NCI-H2081 (cell line): ENCODE measurements at regions not wholly inside any gene's neighbourhood (a gene's known extent, or its start where the extent isn't known, plus 50 kb on each side); places are given as distances from the start of the nearest gene placed in this dataset.
"Not testable (repeated sequence)": the region's sequence is repeated elsewhere in the genome, so short reads cannot be mapped to it uniquely, and the experiment has no call there.

Experiments
- DNase-seq, 2 experiments: peaks; one replicate each; lab custom pipeline; 2025; lab: John Stamatoyannopoulos, UW

- not testable (repeated sequence) for DNase-seq
Observed at GRCh38 chr13:86253497-86253896, 454.3 kb upstream of the SLITRK6 start.

GRCh38 chr13:86255820-86256219, 456.6 kb upstream of the SLITRK6 start:
- DNase-seq: not testable (repeated sequence)

DNA sequence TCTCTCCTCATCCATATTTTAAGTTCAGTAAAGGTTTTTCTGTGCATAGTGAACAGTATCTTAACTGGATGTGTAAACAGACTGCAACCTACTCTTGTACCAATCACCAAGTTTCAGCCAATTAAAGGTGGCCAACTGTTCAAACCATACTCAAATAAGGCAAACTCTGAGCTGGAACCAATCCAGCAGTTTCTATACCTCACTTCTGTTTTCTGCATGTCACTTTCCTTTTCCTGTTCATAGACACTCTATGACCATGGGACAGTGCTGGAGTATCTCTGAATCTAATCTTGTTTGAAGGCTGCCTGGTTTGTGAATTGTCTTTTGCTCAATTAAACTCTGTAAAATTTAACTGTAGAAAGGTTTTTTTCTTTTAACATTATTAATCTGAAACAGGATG, 470.3 kb upstream of the SLITRK6 start:
- DNase-seq: no peak

DNA sequence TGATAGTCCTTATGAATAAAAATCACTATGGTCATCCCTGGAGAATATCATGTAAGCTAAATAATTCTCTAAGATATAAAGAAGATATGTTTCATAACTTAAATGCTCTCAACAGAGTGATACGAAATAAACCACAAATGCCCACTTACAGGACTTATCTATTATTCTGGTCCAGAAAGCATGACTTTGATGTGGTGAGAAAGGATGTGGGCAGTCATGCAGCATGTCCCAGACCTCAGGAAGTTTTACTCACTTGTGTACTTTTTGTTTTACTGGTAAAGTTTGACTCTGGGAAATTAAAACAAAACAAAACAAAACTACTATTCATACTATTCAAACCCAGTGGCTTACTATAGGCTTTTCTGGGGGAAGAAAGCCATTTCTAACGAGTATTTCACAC, 483.2 kb upstream of the SLITRK6 start:
- DNase-seq: no peak

GRCh38 chr13:86283031-86283430, 483.8 kb upstream of the SLITRK6 start:
- DNase-seq: peak in 1 of 2 experiments; percentile 6

GRCh38 chr13:86298725-86299124, 499.5 kb upstream of the SLITRK6 start:
- no peak for DNase-seq

- DNase-seq: no peak
Observed at GRCh38 chr13:86299128-86299527, 499.9 kb upstream of the SLITRK6 start.

DNA sequence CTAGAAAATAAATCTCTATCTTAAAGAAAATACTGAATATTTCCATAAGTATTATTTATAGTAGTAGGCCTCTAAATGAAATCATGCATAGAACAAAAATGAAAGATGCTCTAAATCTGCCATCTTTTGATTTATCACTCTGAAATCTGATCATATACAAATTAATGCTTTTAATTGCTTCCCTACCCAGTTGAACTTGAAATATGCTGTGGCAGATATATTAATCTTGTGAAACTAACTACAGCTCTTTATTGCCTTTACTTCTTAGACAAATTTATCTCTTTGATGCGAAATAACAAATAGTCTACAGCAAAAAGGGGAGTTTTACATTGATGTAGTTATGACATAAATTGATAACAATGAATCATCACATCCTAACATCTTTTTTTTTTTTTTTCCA, 510.7 kb upstream of the SLITRK6 start:
- no peak for DNase-seq

GRCh38 chr13:86313421-86313820, 514.2 kb upstream of the SLITRK6 start:
- DNase-seq: no peak

DNA sequence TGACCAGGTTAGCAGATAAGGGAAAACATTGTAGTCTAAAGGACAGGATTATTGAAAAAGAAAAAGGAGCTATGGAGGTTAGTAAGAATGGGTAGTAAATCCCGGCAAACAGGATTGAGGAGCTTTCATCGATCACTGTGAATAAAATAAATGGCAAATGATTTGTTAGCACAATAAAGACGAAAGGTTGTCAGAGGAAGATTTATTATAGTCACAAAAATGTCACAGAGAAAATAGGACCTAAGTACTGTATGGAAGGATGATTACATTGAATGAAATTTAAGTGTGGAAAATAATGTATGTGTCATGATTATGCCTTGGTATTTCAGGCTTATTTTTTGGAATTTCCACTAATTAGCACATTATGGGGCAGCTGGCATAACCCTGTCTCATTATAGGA, 519.2 kb upstream of the SLITRK6 start:
- DNase-seq: no peak

DNA sequence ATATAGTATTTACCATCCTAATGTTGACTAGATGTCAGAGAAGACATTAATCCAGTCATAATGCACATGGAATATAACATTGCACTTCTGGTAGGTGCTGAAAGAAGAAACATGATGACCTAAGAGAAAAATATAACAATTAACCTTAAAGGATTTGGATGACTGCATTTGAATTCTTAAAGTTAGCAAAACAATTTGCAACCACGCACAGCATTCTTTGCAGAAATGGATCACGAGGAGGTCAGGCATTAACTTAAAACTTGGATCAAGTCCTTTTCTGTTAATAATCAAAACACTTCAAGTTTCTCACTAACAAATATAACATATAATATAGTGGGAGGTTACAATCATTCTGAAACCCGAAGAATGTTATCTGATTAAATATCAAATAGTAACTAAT, 525.0 kb upstream of the SLITRK6 start:
- no peak for DNase-seq

DNA sequence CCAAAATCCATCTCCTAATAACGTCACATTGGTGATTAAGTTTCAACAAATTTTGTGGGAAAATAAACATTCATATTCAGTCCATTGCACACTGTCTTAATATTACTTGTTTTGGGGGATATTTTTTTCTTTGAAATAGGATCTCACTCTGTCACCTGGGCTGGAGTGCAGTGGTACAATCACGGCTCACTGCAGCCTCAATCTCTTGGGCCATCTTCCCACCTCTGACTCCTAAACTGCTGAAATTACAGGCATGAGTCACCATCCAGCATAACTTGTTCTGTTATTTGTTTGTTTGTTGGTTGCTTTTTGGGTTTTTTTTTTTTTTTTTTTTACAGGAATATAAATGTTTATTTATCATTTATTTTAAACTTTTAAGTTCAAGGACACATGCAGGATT, 556.1 kb upstream of the SLITRK6 start:
- no peak for DNase-seq

DNA sequence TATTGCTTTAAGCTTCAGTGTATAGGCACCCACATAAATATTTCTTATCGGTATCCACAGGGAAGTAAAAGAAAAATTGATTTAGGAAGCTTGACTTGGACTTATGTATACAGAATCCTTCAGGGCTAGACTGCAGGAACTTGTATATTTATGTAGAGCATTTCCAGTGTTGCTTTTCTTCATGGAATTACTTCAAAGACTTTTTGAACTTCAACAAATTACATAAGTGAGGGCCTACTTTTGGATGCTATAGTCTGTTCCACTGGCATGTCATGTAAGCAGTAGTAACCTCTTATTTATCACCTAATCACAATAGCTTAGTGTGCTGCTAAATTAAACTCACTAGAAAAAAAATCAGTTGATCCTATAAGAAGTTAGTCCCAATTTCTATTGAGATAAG, 557.9 kb upstream of the SLITRK6 start:
- no peak for DNase-seq

- DNase-seq: not testable (repeated sequence)
Observed at GRCh38 chr13:86363749-86364148, 564.5 kb upstream of the SLITRK6 start.

GRCh38 chr13:86368924-86369323, 569.7 kb upstream of the SLITRK6 start:
- no peak for DNase-seq

- DNase-seq: no peak
Observed at GRCh38 chr13:86377451-86377850, 578.2 kb upstream of the SLITRK6 start.

DNA sequence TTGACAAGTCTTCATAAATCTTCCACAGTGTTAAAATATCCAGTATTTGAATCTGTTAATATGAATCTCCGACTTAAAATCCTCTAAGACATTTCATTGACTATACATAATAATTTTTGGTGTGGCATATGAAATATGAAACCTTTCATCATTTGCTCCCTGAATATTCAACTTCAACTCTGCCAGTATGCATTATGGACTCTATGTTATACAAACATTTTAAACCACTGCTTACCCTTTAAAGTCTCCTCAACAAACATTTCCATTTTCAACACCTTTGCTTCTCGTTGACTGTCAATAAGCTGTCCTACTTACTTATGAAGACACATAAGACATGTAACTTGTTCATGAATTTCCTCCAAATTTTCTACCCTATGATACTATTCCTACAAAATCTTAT, 579.4 kb upstream of the SLITRK6 start:
- DNase-seq: no peak

DNA sequence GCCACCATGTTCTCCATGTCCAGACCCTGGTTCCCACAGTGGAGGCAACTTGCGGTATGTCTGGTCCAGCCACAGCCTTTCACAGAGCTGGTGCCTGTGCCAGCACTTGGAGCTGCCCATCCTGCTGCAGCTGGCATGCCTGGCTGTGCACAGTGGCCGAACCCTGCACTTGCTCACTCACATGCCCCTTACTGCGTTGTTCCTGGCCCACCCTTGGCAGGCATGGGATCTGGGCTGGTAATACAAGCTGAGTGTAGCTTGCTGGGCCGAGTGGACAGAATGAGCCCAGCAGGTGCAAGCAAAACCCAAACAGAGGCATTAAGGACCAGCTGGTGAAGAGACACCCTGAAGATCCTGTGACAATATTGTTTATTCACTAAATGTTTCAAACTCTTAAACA, 583.9 kb upstream of the SLITRK6 start:
- DNase-seq: peak; percentile 24 to 80

GRCh38 chr13:86383561-86383960, 584.3 kb upstream of the SLITRK6 start:
- peak in 1 of 2 experiments; percentile 1 for DNase-seq

- no peak for DNase-seq
Observed at GRCh38 chr13:86397635-86398034, 598.4 kb upstream of the SLITRK6 start.

DNA sequence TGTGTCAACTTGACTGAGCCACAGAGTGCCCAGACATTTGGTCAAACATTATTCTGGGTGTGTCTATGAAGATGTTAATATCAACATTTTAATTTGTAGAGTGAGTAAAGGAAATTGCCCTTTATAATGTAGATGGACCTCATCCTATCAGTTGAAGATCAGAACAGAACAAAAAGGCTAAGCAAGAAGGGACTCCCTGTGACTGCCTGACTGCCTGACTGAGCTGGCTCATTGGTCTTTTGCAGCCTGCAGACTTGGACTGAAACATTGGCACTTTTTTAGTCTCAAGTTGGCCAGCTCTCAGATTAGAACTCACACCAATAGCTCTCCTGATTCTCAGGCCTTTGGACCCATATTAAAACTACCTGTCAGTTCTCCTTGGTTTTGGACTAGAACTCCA, 600.4 kb upstream of the SLITRK6 start:
- DNase-seq: no peak

DNA sequence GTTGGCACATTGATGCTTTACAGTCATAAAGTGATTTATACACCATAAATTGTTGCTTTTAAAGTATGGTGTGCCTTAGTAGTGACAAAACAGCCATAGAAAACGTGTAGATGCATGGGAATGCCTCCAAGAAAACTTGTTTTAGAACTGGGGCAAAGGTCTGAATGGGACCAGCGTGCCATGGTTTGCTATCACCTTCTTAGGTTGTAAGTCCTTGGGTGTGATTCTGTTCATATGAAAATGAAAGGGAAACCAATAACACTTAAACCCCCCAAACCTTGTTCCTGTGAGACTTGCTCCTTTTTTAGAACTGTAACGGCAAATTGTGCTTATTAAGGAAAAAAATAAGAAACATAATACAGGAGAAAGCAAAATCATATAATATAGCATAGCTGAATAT, 603.3 kb upstream of the SLITRK6 start:
- no peak for DNase-seq

DNA sequence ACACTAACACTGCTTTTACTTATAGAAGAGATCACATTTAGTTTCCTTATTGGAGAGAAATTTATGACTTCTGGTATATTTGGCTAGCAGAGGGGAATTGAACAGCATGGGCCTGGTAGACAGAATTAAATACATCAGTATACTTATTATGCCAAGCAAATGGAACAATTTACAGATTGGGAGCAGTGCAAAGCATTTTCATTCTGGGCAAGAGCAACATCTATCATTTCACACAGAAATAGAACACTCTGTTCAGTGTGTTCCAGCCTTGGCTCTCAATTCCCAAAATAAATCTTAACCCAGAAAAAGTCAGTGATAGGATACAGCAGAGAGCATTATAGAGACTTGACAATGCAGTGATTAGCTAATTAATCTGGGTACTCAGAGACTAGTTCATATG, 604.0 kb upstream of the SLITRK6 start:
- no peak for DNase-seq

- DNase-seq: no peak
Observed at GRCh38 chr13:86409466-86410241, 610.4 kb upstream of the SLITRK6 start.
